Liver (tissue), 8 donors: ENCODE measurements at regions not wholly inside any gene's neighbourhood (a gene's known extent, or its start where the extent isn't known, plus 50 kb on each side); places are given as distances from the start of the nearest gene placed in this dataset.
"Not testable (repeated sequence)": the region's sequence is repeated elsewhere in the genome, so short reads cannot be mapped to it uniquely, and the experiment has no call there.

Experiments
- DNase-seq: peaks from one replicate; pipeline ENCODE4 v3.0.0-alpha.2; 2017; ENCODE audit warnings: low spot score
- H3K27ac ChIP-seq, 2 donors: one replicate each; pipeline ENCODE4 v1.7.0; 2013; ENCODE audit warnings: inconsistent platforms in 2 of 2, low read length in 2 of 2, control low read depth in 1 of 2, low read depth in 1 of 2, mild to moderate bottlenecking in 1 of 2
- H3K27me3 ChIP-seq, 4 donors: one replicate each; pipeline versions ENCODE4 v1.6.1 to v1.7.0; 2013; ENCODE audit warnings: low read length in 3 of 4, inconsistent platforms in 1 of 4, mild to moderate bottlenecking in 1 of 4, moderate library complexity in 1 of 4; ENCODE audit not compliant: control insufficient read depth in 4 of 4, insufficient read depth in 4 of 4
- H3K36me3 ChIP-seq, 4 donors: one replicate each; pipeline versions ENCODE4 v1.6.1 to v1.7.0; 2013; ENCODE audit warnings: low read length in 3 of 4, mild to moderate bottlenecking in 3 of 4, low read depth in 1 of 4, moderate library complexity in 1 of 4; ENCODE audit not compliant: control insufficient read depth in 4 of 4, insufficient read depth in 3 of 4
- H3K4me1 ChIP-seq, 4 donors: one replicate each; pipeline versions ENCODE4 v1.6.1 to v1.7.0; 2013; ENCODE audit warnings: low read length in 3 of 4, mild to moderate bottlenecking in 3 of 4, moderate library complexity in 1 of 4; ENCODE audit not compliant: control insufficient read depth in 4 of 4, insufficient read depth in 4 of 4
- H3K4me3 ChIP-seq, 3 donors: one replicate each; pipeline versions ENCODE4 v1.6.1 to v1.7.0; 2013; ENCODE audit warnings: low read length in 3 of 3, control low read depth in 1 of 3, low read depth in 1 of 3, mild to moderate bottlenecking in 1 of 3
- H3K9ac ChIP-seq, 2 donors: one replicate each; pipeline ENCODE4 v1.7.0; 2013; ENCODE audit warnings: low read length in 2 of 2, mild to moderate bottlenecking in 2 of 2, moderate library complexity in 2 of 2, control low read depth in 1 of 2, low read depth in 1 of 2
- H3K9me3 ChIP-seq, 4 donors: one replicate each; pipeline versions ENCODE4 v1.6.1 to v1.7.0; 2013; ENCODE audit warnings: low read length in 3 of 4; ENCODE audit not compliant: control insufficient read depth in 4 of 4
- FOXA1 ChIP-seq: IDR thresholded peaks from 2 replicates; pipeline ENCODE4 v1.6.1; 2016; ENCODE audit warnings: antibody characterized with exemption
- FOXA2 ChIP-seq: IDR thresholded peaks from 2 replicates; pipeline ENCODE4 v1.6.1; 2016; ENCODE audit warnings: antibody characterized with exemption
- GABPA ChIP-seq, 2 donors: IDR thresholded peaks in 1 of 2; conservative IDR thresholded peaks in 1 of 2; 2 replicates each; pipeline ENCODE4 v1.6.1; 2016; ENCODE audit warnings: antibody characterized with exemption in 2 of 2, mild to moderate bottlenecking in 1 of 2, moderate library complexity in 1 of 2
- HNF4A ChIP-seq, 2 donors: conservative IDR thresholded peaks; 2 replicates each; pipeline ENCODE4 v1.6.1; 2016; ENCODE audit warnings: antibody characterized with exemption in 2 of 2, mild to moderate bottlenecking in 2 of 2
- HNF4G ChIP-seq: IDR thresholded peaks from 2 replicates; pipeline ENCODE4 v1.6.1; 2016; ENCODE audit warnings: antibody characterized with exemption
- JUND ChIP-seq, 2 donors: IDR thresholded peaks; 2 replicates each; pipeline ENCODE4 v1.6.1; 2016; ENCODE audit warnings: antibody characterized with exemption in 2 of 2
- NR2F2 ChIP-seq: IDR thresholded peaks from 2 replicates; pipeline ENCODE4 v1.6.1; 2016; ENCODE audit warnings: antibody characterized with exemption
- RXRA ChIP-seq, 2 donors: IDR thresholded peaks; 2 replicates each; pipeline ENCODE4 v1.6.1; 2017 to 2018; ENCODE audit warnings: antibody characterized with exemption in 2 of 2, mild to moderate bottlenecking in 1 of 2
- SP1 ChIP-seq: IDR thresholded peaks from 2 replicates; pipeline ENCODE4 v1.6.1; 2018; ENCODE audit warnings: antibody characterized with exemption, mild to moderate bottlenecking
- TAF1 ChIP-seq: conservative IDR thresholded peaks from 2 replicates; pipeline ENCODE4 v1.6.1; 2016; ENCODE audit warnings: antibody characterized with exemption, mild to moderate bottlenecking
- YY1 ChIP-seq: IDR thresholded peaks from 2 replicates; pipeline ENCODE4 v1.6.1; 2016; ENCODE audit warnings: antibody characterized with exemption, mild to moderate bottlenecking
- WGBS: extraction: QIAGEN DNeasy Blood & Tissue Kit; methylation state at CpG from one replicate; pipeline ENCODE4 v1.1.7; 2013; 5-methylcytosine and 5-hydroxymethylcytosine counted together
- TF ChIP-seq, protein P1 (sequence below): IDR thresholded peaks from 2 replicates; pipeline ENCODE4 v1.6.1; 2016; ENCODE audit warnings: antibody characterized with exemption
- TF ChIP-seq, protein P2 (sequence below): IDR thresholded peaks from 2 replicates; pipeline ENCODE4 v1.6.1; 2016; ENCODE audit warnings: antibody characterized with exemption
- TF ChIP-seq, protein P3 (sequence below): IDR thresholded peaks from 2 replicates; pipeline ENCODE4 v1.6.1; 2016; ENCODE audit warnings: antibody characterized with exemption, mild to moderate bottlenecking
- TF ChIP-seq, protein P4 (sequence below): IDR thresholded peaks from 2 replicates; pipeline ENCODE4 v1.6.1; 2016; ENCODE audit warnings: antibody characterized with exemption
- TF ChIP-seq, protein P5 (sequence below): fragments of 150-350 bp; IDR thresholded peaks from 2 replicates; pipeline ENCODE4 v1.5.1; 2017; ENCODE audit warnings: improper control_type of control experiment, low read depth, low read length; ENCODE audit not compliant: missing input control
- donor health status: healthy.
- donor health status: healthy.
- donor health status: healthy.
- donor health status: healthy.
- donor health status: healthy.

DNA sequence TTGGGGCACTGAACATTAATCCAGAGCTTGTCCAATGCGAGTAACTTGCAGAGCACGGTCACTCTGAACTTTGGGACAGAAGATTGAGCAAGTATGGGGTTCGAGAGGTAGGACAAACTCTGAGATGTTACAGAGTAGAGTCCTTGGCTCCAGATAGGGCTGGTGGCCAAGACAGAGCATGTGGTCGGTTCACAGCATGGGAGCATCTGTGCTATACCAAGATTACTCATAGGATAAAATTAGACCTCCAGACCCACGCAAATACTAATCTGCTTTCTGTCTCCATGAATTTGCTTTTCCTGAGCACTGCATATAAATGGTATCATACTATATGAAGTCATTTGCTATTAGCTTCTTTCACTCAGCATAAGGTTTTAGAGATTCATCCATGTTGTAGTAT, 93.4 kb upstream of the TBX5 start (continued):
- TF ChIP-seq, protein P1, sequence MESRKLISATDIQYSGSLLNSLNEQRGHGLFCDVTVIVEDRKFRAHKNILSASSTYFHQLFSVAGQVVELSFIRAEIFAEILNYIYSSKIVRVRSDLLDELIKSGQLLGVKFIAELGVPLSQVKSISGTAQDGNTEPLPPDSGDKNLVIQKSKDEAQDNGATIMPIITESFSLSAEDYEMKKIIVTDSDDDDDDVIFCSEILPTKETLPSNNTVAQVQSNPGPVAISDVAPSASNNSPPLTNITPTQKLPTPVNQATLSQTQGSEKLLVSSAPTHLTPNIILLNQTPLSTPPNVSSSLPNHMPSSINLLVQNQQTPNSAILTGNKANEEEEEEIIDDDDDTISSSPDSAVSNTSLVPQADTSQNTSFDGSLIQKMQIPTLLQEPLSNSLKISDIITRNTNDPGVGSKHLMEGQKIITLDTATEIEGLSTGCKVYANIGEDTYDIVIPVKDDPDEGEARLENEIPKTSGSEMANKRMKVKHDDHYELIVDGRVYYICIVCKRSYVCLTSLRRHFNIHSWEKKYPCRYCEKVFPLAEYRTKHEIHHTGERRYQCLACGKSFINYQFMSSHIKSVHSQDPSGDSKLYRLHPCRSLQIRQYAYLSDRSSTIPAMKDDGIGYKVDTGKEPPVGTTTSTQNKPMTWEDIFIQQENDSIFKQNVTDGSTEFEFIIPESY = no peak
- TF ChIP-seq, protein P2, sequence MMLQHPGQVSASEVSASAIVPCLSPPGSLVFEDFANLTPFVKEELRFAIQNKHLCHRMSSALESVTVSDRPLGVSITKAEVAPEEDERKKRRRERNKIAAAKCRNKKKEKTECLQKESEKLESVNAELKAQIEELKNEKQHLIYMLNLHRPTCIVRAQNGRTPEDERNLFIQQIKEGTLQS = no peak
- TF ChIP-seq TAF1 (no peak), RXRA (IDR thresholded peaks at IDR 0.05) (no peak), GABPA (IDR thresholded peaks at IDR 0.05 in 1 of 2, conservative IDR thresholded peaks at IDR 0.05 in 1 of 2) (no peak)

DNA sequence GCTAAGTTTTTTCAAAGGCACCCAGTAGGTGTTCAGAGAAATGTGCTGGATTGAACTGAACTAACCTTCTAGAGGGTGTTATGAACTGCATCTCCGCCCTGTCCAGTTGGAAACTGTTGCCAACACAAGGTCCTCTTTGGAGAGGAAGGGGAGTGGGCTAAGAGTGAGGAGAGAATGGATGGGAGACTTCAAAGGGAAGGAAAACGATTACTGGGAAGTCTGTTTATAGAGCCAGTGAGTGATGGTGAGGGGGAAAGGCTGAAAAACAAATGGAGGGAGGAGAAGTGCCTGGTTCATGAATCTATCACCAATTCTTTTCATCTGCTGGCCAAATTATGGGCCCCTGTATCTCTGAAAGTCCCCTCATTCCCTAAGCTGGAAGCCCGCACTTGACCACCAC, 86.0 kb upstream of the TBX5 start:
- DNase-seq = no peak
- WGBS = 53% methylated on average over 3 of the region's 3 CpGs
- peaks cover 0 to 9% (median 2%) of the 10 kb centered on the region in 4 donors for H3K27me3 ChIP-seq
- no peaks in the 10 kb centered on the region for H3K9me3 ChIP-seq
- no peak overlapping the region for H3K4me3 ChIP-seq
- no peak overlapping the region for H3K27ac ChIP-seq
- TF ChIP-seq HNF4A (conservative IDR thresholded peaks at IDR 0.05) = no peak
- no peaks in the 10 kb centered on the region for H3K4me1 ChIP-seq
- H3K36me3 ChIP-seq = no peaks in the 10 kb centered on the region
- no peak overlapping the region for H3K9ac ChIP-seq

DNA sequence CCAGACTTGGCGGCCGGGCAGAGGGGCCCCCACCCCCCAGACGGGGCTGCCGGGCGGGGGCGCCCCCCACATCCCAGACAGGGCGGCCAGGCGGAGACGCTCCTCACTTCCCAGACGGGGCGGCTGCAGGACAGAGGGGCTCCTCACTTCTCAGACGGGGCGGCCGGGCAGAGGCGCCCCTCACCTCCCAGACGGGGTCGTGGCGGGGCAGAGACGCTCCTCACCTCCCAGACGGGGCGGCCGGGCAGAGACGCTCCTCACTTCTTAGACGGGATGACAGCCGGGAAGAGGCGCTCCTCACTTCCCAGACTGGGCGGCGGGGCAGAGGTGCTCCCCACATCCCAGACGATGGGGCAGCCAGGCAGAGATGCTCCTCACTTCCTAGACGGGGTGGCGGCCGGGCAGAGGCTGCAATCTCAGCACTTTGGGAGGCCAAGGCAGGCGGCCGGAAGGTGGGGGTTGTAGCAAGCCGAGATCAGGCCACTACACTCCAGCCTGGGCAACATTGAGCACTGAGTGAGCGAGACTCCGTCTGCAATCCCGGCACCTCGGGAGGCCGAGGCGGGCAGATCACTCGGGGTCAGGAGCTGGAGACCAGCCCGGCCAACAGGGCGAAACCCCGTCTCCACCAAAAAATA, 79.0 kb upstream of the TBX5 start:
- WGBS = 95% methylated on average over 45 of the region's 45 CpGs
- H3K36me3 ChIP-seq, H3K9me3 ChIP-seq, H3K4me3 ChIP-seq, H3K27ac ChIP-seq, H3K9ac ChIP-seq, DNase-seq: not testable (repeated sequence)
- Histone ChIP-seq H3K27me3 (peaks cover 0 to 13% (median under 1%) of the 10 kb centered on the region in 4 donors), H3K4me1 (peaks cover 0 to 12% (median 10%) of the 10 kb centered on the region in 4 donors)

DNA sequence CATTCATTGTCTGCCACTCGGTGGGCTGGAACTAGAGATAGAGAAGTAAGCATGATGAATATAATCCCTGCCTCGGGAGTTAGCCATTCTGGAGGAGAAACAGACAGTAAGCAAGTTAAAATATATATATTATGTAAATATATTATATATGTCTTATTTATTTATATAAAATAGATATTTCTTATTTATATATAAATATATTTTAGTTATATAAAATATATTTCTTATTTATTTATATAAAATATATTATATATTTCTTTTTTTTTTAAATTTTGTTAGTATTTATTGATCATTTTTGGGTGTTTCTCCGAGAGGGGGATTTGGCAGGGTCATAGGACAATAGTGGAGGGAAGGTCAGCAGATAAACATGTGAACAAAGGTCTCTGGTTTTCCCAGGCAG, 78.1 kb upstream of the TBX5 start:
- Histone ChIP-seq H3K36me3 (no peaks in the 10 kb centered on the region), H3K4me1 (peaks cover 0 to 14% (median 12%) of the 10 kb centered on the region in 4 donors), H3K4me3 (no peak overlapping the region), H3K9ac (no peak overlapping the region), H3K9me3 (peaks cover 0 to 5% (median 2%) of the 10 kb centered on the region in 4 donors), H3K27ac (no peak overlapping the region), H3K27me3 (peaks cover 0 to 15% (median 4%) of the 10 kb centered on the region in 4 donors)
- no peak for DNase-seq
- 26% methylated on average over 3 of the region's 3 CpGs for WGBS
- no peak for TF ChIP-seq NR2F2
- no peak for TF ChIP-seq GABPA (IDR thresholded peaks at IDR 0.05 in 1 of 2, conservative IDR thresholded peaks at IDR 0.05 in 1 of 2)
- TF ChIP-seq, protein P2 = no peak
- TF ChIP-seq, protein P3, sequence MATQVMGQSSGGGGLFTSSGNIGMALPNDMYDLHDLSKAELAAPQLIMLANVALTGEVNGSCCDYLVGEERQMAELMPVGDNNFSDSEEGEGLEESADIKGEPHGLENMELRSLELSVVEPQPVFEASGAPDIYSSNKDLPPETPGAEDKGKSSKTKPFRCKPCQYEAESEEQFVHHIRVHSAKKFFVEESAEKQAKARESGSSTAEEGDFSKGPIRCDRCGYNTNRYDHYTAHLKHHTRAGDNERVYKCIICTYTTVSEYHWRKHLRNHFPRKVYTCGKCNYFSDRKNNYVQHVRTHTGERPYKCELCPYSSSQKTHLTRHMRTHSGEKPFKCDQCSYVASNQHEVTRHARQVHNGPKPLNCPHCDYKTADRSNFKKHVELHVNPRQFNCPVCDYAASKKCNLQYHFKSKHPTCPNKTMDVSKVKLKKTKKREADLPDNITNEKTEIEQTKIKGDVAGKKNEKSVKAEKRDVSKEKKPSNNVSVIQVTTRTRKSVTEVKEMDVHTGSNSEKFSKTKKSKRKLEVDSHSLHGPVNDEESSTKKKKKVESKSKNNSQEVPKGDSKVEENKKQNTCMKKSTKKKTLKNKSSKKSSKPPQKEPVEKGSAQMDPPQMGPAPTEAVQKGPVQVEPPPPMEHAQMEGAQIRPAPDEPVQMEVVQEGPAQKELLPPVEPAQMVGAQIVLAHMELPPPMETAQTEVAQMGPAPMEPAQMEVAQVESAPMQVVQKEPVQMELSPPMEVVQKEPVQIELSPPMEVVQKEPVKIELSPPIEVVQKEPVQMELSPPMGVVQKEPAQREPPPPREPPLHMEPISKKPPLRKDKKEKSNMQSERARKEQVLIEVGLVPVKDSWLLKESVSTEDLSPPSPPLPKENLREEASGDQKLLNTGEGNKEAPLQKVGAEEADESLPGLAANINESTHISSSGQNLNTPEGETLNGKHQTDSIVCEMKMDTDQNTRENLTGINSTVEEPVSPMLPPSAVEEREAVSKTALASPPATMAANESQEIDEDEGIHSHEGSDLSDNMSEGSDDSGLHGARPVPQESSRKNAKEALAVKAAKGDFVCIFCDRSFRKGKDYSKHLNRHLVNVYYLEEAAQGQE = no peak
- no peak for TF ChIP-seq JUND (IDR thresholded peaks at IDR 0.05)
- TF ChIP-seq, protein P4, sequence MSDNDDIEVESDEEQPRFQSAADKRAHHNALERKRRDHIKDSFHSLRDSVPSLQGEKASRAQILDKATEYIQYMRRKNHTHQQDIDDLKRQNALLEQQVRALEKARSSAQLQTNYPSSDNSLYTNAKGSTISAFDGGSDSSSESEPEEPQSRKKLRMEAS = no peak
- TF ChIP-seq FOXA2 = no peak
- TF ChIP-seq HNF4G = no peak
- no peak for TF ChIP-seq YY1
- TF ChIP-seq, protein P5, sequence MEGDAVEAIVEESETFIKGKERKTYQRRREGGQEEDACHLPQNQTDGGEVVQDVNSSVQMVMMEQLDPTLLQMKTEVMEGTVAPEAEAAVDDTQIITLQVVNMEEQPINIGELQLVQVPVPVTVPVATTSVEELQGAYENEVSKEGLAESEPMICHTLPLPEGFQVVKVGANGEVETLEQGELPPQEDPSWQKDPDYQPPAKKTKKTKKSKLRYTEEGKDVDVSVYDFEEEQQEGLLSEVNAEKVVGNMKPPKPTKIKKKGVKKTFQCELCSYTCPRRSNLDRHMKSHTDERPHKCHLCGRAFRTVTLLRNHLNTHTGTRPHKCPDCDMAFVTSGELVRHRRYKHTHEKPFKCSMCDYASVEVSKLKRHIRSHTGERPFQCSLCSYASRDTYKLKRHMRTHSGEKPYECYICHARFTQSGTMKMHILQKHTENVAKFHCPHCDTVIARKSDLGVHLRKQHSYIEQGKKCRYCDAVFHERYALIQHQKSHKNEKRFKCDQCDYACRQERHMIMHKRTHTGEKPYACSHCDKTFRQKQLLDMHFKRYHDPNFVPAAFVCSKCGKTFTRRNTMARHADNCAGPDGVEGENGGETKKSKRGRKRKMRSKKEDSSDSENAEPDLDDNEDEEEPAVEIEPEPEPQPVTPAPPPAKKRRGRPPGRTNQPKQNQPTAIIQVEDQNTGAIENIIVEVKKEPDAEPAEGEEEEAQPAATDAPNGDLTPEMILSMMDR = no peak
- TF ChIP-seq SP1 = no peak
- TF ChIP-seq FOXA1 = no peak
- TF ChIP-seq, protein P1 = no peak
